CD4-positive, alpha-beta T cell treated with Interleukin-15 for 4 hours (primary cell): ENCODE measurements at regions not wholly inside any gene's neighbourhood (a gene's known extent, or its start where the extent isn't known, plus 50 kb on each side); places are given as distances from the start of the nearest gene placed in this dataset.

Experiments
- DNase-seq: peaks from one replicate; pipeline ENCODE4 v3.0.0-alpha.2; 2020; ENCODE audit warnings: low spot score

DNA sequence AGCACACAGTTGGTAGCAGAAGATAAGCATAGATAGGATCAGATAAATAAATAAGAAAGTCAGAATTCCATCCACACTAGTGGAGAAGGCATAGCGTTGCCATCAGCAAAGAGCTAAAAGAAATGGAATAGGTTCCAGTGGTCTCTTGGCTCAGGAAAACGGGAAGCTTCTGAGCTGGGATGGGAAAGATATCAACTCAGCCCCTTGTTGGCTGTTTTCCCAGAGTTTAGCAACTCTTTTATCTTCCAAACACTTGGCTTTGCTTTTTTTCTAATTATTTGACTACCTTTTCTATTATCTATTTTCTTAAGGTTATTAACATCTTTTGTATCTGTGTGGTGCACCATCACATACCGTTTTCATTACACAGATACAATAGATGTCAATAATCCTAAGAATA lies 445.7 kb upstream of the TRPC7 start:
- DNase-seq = no peak

GRCh38 chr5:136810261-136810801 lies 445.0 kb upstream of the TRPC7 start:
- no peak for DNase-seq

DNA sequence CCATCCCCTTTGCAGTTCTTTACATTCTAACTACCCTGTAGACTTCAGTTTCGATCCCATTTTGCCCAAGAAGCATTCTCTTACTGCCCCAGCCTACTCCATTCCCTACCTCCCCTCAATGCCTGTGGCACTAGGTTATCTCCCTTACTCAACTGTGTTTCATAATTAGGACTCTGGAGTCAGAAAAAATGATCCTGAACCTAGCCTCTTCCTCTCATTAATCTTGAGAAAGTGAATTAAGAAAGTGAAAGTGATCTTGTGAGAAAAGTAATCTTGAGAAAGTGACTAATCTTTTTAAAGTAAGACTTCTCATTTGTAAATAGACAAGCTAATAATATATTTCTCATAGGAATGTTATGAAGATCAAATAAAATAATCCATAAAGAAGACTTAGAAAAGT lies 444.0 kb upstream of the TRPC7 start:
- no peak for DNase-seq

GRCh38 chr5:136808756-136809155 lies 443.4 kb upstream of the TRPC7 start:
- no peak for DNase-seq

DNA sequence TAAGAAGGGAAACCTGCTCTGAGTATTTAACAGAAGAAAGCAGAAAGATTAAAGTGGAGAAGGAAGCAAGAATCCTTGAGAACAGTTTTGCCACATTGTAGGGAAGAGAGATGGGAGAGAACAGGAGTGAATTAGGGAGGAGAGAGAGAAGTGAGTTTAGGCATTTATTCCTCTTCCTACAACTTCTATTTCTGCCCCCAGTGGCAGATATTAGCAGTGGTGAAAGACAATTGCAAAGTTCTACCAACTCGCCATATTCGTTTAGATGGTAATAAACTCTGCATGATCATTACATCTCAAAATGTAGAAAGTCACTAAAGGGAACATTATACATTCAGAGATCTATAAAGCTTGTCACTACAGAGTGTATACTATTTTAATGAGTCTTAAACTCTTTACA lies 440.1 kb upstream of the TRPC7 start:
- DNase-seq = no peak

GRCh38 chr5:136802383-136802782 lies 437.0 kb upstream of the TRPC7 start:
- no peak for DNase-seq

GRCh38 chr5:136799806-136800372 lies 434.5 kb upstream of the TRPC7 start:
- DNase-seq = no peak

GRCh38 chr5:136793300-136793699 lies 428.0 kb upstream of the TRPC7 start:
- no peak for DNase-seq

DNA sequence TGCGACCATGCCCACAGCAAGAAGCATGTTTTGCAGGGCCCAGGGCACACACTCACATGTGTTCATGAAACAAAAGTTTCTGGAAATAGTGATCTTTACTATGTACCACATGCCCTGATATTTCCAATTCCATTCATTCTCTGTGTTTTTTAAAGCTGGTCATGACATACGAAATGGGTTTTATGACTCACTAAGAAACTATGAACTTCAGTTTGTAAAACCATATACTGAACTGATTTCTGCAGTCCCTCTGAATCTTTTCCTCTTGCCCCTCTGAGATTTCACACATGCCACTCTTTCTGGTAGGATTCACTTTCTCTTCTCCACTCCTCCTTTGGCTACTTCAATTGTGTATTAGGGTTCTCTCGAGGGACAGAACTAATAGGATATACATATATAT lies 416.1 kb upstream of the TRPC7 start:
- no peak for DNase-seq

DNA sequence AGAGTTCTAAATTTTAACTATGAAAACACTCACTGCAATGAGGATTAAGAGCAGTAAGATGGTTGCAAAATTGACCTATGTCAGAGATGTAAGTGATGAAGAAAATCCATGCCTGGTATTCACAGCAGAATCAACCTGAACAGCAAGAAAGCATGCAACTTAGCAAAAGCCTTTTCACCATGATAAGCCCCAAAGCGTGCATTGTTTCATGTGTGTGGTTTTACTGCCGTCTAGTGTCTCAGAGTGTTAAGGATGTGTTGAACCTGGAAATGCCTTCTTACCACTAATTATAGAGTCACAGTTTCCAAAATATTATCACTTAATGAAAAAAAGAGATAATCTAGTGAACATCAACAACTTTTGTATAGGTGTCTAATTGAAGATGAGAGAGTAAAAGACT lies 415.2 kb upstream of the TRPC7 start:
- DNase-seq = no peak

- DNase-seq = no peak
Measured at GRCh38 chr5:136776022-136776927, 410.9 kb upstream of the TRPC7 start.

- no peak for DNase-seq
Measured at GRCh38 chr5:136772491-136772890, 407.1 kb upstream of the TRPC7 start.

GRCh38 chr5:136769900-136770684 lies 404.7 kb upstream of the TRPC7 start:
- peak; percentile 23 for DNase-seq

- no peak for DNase-seq
Measured at GRCh38 chr5:136769093-136769492, 403.7 kb upstream of the TRPC7 start.

DNA sequence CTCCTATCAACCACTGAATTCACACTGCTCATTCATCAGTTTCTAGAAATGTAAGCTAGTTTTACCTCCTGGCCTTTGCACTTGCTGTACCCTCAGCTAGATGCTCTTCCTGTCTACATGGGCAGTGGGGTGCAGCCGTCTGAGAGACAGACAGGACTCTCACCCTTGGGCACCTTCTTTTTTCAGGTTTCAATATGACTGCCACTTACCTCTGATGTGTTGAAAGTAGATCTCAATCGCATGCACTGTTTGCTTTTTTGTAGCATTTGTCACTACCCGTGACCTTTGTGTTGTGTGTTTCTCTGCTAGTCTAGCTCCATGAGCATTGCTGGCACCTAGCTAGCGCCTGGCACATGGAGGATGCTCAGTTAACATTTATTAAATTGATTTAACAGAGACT lies 403.1 kb upstream of the TRPC7 start:
- DNase-seq = no peak

DNA sequence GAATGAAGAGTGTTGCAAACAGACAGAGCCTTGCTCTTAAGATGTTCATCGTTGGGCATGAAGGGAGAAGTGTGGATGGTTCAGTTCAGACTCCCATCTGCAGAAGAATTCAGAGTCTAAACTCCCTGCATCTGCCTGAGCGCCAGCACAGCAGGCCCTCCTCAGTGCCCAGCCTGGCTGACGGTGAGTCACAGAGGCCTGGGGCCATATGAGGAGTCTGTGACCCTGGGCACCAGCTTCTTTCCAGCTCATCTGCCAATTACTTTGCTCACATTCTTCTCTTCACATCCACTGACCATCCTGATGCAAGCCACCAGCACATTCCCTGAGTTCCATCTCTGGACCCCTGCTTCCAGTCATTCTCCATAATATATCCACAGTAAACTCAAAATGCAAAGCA lies 401.1 kb upstream of the TRPC7 start:
- DNase-seq = no peak

DNA sequence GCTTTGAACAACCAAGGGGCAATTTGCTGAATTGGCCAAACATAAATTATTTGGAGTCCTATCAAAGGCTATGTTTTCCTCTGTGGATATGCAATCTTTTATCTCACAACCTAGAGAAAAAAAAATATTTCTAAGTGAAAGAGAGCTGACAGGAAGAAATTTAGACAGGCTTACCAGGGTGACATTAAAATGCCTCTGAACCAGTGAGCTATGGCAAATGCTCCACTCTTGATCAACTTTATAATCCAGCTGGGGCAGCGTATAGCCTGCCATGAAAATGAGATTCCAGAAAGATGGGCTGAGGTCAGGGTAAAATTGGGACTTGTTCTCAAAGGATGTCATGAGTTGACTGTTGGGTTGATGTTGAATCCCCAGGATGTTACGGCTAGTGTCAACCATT lies 399.3 kb upstream of the TRPC7 start:
- DNase-seq = no peak

DNA sequence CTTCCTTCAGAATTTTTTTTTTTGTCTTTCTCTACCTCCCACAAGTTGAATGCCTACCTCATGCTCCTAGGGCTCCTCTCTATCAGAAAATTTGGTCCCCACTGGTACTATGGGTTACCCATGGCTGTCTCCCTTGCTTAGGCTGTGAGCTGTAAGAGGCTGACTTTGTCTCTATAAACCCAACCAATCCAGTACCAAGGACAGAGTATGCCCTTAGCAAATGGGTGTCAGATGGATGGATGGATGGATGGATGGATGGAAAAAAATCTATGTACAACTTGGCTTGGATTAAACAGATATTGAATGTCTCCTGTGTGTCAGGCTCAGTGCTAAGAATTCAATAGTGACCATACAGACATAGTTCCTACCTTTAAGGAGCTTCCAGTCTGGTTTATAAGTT lies 398.2 kb upstream of the TRPC7 start:
- no peak for DNase-seq

DNA sequence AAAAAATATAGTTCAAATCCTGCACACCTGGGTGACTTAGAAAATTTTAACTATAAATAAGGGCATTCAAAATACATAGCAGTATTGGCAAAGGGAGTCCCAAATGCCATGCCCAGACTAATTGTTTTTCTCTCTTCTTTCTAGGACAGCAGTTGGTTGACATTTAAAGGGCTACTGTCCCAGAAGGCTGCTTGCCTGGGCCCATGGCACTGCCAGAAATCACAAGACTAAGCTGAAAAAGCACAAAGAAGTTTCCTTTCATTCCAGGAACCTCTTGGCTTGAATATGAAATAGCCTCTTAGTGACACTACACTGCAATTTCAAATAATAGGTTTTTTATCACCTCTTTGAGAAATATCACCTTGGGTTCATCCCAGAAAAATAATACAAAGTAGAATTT lies 388.9 kb upstream of the TRPC7 start:
- no peak for DNase-seq

- no peak for DNase-seq
Measured at GRCh38 chr5:136750224-136750862, 385.0 kb upstream of the TRPC7 start.

GRCh38 chr5:136749016-136749415 lies 383.7 kb upstream of the TRPC7 start:
- no peak for DNase-seq

DNA sequence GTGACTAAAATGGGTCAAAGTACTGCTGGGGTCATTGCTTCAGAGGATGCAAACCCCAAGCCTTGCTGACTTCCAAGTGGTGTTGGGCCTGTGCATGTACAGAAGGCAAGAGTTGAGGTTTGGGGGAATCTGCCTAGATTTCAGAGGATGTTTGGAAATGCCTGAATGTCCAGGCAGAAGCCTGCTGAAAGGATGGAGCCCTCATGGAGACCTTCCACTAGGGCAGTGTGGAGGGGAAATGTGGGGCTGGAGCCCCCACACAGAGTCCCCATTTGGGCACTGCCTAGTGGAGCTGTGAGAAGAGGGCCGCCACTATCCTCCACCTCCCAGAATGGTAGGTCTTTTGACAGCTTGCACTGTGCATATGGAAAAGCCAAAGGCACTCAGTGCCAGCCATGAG lies 377.7 kb upstream of the TRPC7 start:
- no peak for DNase-seq
